A673 (cell line): ENCODE measurements at regions not wholly inside any gene's neighbourhood (a gene's known extent, or its start where the extent isn't known, plus 50 kb on each side); places are given as distances from the start of the nearest gene placed in this dataset.

ENCODE experiments used
- BruUV-seq: library from RNA; stranded (reverse); fragments of 400-500 nt; replicated peaks from 2 replicates; lab custom pipeline; 2021; lab: Mats Ljungman, UMichigan
- CTCF ChIA-PET: fragments of 300-600 bp; sonication (Branson Sonifier 250); formaldehyde crosslinking; loops from one replicate; lab custom pipeline; 2022; ENCODE audit warnings: antibody characterized with exemption; lab: Charles Lee
- POLR2A ChIA-PET: fragments of 300-600 bp; sonication (Branson Sonifier 250); formaldehyde crosslinking; loops from one replicate; lab custom pipeline; 2022; ENCODE audit warnings: antibody characterized with exemption; ENCODE audit not compliant: low non-redundant PET; lab: Charles Lee
- DNase-seq: peaks from one replicate; pipeline ENCODE4 v3.0.0-alpha.2; 2015; ENCODE audit warnings: low spot score
- H3K27ac ChIP-seq: fragments of 200-600 bp; sonication (generic); 2 replicates; pipeline ENCODE4 v1.5.1; 2016; ENCODE audit warnings: mixed run types, low read depth, mild to moderate bottlenecking, mixed read lengths, antibody characterized with exemption, low read length; ENCODE audit not compliant: poor library complexity, severe bottlenecking
- H3K27me3 ChIP-seq: fragments of 200-600 bp; sonication (generic); replicated peaks from 2 replicates; pipeline ENCODE4 v1.6.1; 2017; ENCODE audit warnings: mixed run types, low read depth, mild to moderate bottlenecking, mixed read lengths, antibody characterized with exemption, low read length; ENCODE audit not compliant: insufficient read depth, poor library complexity
- H3K36me3 ChIP-seq: fragments of 200-600 bp; sonication (generic); 2 replicates; pipeline ENCODE4 v1.6.1; 2016; ENCODE audit warnings: mixed run types, mild to moderate bottlenecking, mixed read lengths, antibody characterized with exemption, low read length; ENCODE audit not compliant: insufficient read depth, poor library complexity, severe bottlenecking
- H3K4me1 ChIP-seq: fragments of 200-600 bp; sonication (generic); 2 replicates; pipeline ENCODE4 v1.6.1; 2017; ENCODE audit warnings: mixed run types, mild to moderate bottlenecking, mixed read lengths, antibody characterized with exemption, low read length; ENCODE audit not compliant: insufficient read depth, poor library complexity, severe bottlenecking
- H3K4me3 ChIP-seq: fragments of 200-600 bp; sonication (generic); 2 replicates; pipeline ENCODE4 v1.5.1; 2016; ENCODE audit warnings: low read depth, mixed run types, mild to moderate bottlenecking, mixed read lengths, low read length; ENCODE audit not compliant: poor library complexity, severe bottlenecking
- H3K9me3 ChIP-seq: fragments of 200-600 bp; sonication (generic); 2 replicates; pipeline ENCODE4 v1.6.1; 2016; ENCODE audit warnings: mixed run types, low read depth, mild to moderate bottlenecking, mixed read lengths, antibody characterized with exemption, low read length; ENCODE audit not compliant: poor library complexity, severe bottlenecking
- CTCF ChIP-seq: fragments of 300-800, 200-600 bp; sonication (generic); conservative IDR thresholded peaks from 2 replicates; pipeline ENCODE4 v1.5.1; 2017; ENCODE audit warnings: low read depth, mild to moderate bottlenecking, antibody characterized with exemption, low read length, moderate library complexity, mixed read lengths
- EZH2 ChIP-seq: fragments of 200-600 bp; sonication (generic); IDR thresholded peaks from 2 replicates; pipeline ENCODE4 v1.6.1; 2017; ENCODE audit warnings: borderline replicate concordance, low read depth, mild to moderate bottlenecking, mixed read lengths, antibody characterized with exemption, low read length; ENCODE audit not compliant: poor library complexity, severe bottlenecking
- intact Hi-C: fragments of 100-400 bp; cut with micrococcal nuclease; formaldehyde crosslinking; loops from one replicate; pipeline ENCODE4 v1.10.0; 2022; ENCODE audit not compliant: unreplicated experiment

- no peaks in the 10 kb centered on the region for H3K9me3 ChIP-seq
- no peak overlapping the region for H3K4me3 ChIP-seq
- ChIA-PET CTCF (no interaction called here), POLR2A (no interaction called here)
- H3K27me3 ChIP-seq: no peaks in the 10 kb centered on the region
- no peak for TF ChIP-seq CTCF
- no peak for TF ChIP-seq EZH2
- BruUV-seq: no TSS peak
- no peaks in the 10 kb centered on the region for H3K36me3 ChIP-seq
- H3K27ac ChIP-seq: no peak overlapping the region
- intact Hi-C loops: no loop called here
- no peak for DNase-seq
- no peaks in the 10 kb centered on the region for H3K4me1 ChIP-seq
These were observed 2294.7 kb downstream of the PCDH9 start for GRCh38 chr13:64935441-64935840.

- H3K27ac ChIP-seq: no peak overlapping the region
- intact Hi-C loops: no loop called here
- no peaks in the 10 kb centered on the region for H3K4me1 ChIP-seq
- no peaks in the 10 kb centered on the region for H3K36me3 ChIP-seq
- no peaks in the 10 kb centered on the region for H3K9me3 ChIP-seq
- DNase-seq: no peak
- TF ChIP-seq EZH2: no peak
- no peak for TF ChIP-seq CTCF
- no peak overlapping the region for H3K4me3 ChIP-seq
- ChIA-PET CTCF (no interaction called here), POLR2A (no interaction called here)
- no TSS peak for BruUV-seq
- H3K27me3 ChIP-seq: no peaks in the 10 kb centered on the region
These were observed 2295.4 kb downstream of the PCDH9 start for GRCh38 chr13:64934569-64935362.

GRCh38 chr13:64930636-64931035 is 2299.5 kb downstream of the PCDH9 start:
- Histone ChIP-seq H3K27ac (no peak overlapping the region), H3K36me3 (no peaks in the 10 kb centered on the region), H3K9me3 (no peaks in the 10 kb centered on the region), H3K4me1 (no peaks in the 10 kb centered on the region), H3K27me3 (no peaks in the 10 kb centered on the region), H3K4me3 (no peak overlapping the region)
- no TSS peak for BruUV-seq
- DNase-seq: no peak
- ChIA-PET CTCF (no interaction called here), POLR2A (no interaction called here)
- intact Hi-C loops: no loop called here
- TF ChIP-seq CTCF (no peak), EZH2 (no peak)
